GM21360 (cell line): ENCODE measurements at regions not wholly inside any gene's neighbourhood (a gene's known extent, or its start where the extent isn't known, plus 50 kb on each side); places are given as distances from the start of the nearest gene placed in this dataset.
"Not testable (repeated sequence)": the region's sequence is repeated elsewhere in the genome, so short reads cannot be mapped to it uniquely, and the experiment has no call there.

Experiments
- ATAC-seq: cut with Tn5 transposase; IDR thresholded peaks from one replicate; pipeline ENCODE4 v1.9.1; 2021; ENCODE audit warnings: mild to moderate bottlenecking, moderate library complexity; ENCODE audit not compliant: unreplicated experiment

GRCh38 chr7:51593628-51594027 lies 277.0 kb upstream of the COBL start:
- no peak for ATAC-seq

GRCh38 chr7:51592842-51593599 lies 276.4 kb upstream of the COBL start:
- ATAC-seq, result no peak

GRCh38 chr7:51591223-51591622 lies 274.6 kb upstream of the COBL start:
- ATAC-seq, result no peak

- ATAC-seq, result no peak
Measured at GRCh38 chr7:51590746-51591145, 274.1 kb upstream of the COBL start.

GRCh38 chr7:51589111-51589510 lies 272.5 kb upstream of the COBL start:
- ATAC-seq, result no peak

GRCh38 chr7:51587604-51588003 lies 271.0 kb upstream of the COBL start:
- no peak for ATAC-seq

- ATAC-seq, result no peak
Measured at GRCh38 chr7:51577390-51577789, 260.8 kb upstream of the COBL start.

- no peak for ATAC-seq
Measured at GRCh38 chr7:51569581-51569980, 253.0 kb upstream of the COBL start.

GRCh38 chr7:51569176-51569575 lies 252.6 kb upstream of the COBL start:
- no peak for ATAC-seq

GRCh38 chr7:51551070-51551469 lies 234.5 kb upstream of the COBL start:
- ATAC-seq, result no peak

- no peak for ATAC-seq
Measured at GRCh38 chr7:51545131-51545530, 228.5 kb upstream of the COBL start.

GRCh38 chr7:51543801-51544553 lies 227.4 kb upstream of the COBL start:
- no peak for ATAC-seq

GRCh38 chr7:51540906-51541305 lies 224.3 kb upstream of the COBL start:
- not testable (repeated sequence) for ATAC-seq

GRCh38 chr7:51539840-51540239 lies 223.2 kb upstream of the COBL start:
- ATAC-seq, result no peak

- ATAC-seq, result no peak
Measured at GRCh38 chr7:51528172-51528571, 211.6 kb upstream of the COBL start.

GRCh38 chr7:51521694-51522312 lies 205.2 kb upstream of the COBL start:
- ATAC-seq, result no peak

- no peak for ATAC-seq
Measured at GRCh38 chr7:51521054-51521453, 204.4 kb upstream of the COBL start.

- no peak for ATAC-seq
Measured at GRCh38 chr7:51518646-51519045, 202.0 kb upstream of the COBL start.

GRCh38 chr7:51517187-51517586 lies 200.6 kb upstream of the COBL start:
- no peak for ATAC-seq

GRCh38 chr7:51501620-51502019 lies 185.0 kb upstream of the COBL start:
- no peak for ATAC-seq

GRCh38 chr7:51482976-51483375 lies 166.4 kb upstream of the COBL start:
- no peak for ATAC-seq

GRCh38 chr7:51481421-51481820 lies 164.8 kb upstream of the COBL start:
- no peak for ATAC-seq
